Fibroblast of mammary gland (primary cell): ENCODE measurements at regions not wholly inside any gene's neighbourhood (a gene's known extent, or its start where the extent isn't known, plus 50 kb on each side); places are given as distances from the start of the nearest gene placed in this dataset.

ENCODE experiments used
- DNase-seq: peaks from one replicate; pipeline ENCODE4 v3.0.0-alpha.2; 2010; ENCODE audit warnings: low read depth
- H3K4me3 ChIP-seq: 2 replicates; pipeline ENCODE4 v1.5.1; 2011; ENCODE audit warnings: low read depth, mild to moderate bottlenecking, low read length, moderate library complexity; ENCODE audit not compliant: control insufficient read depth
- TF ChIP-seq, protein P1 (sequence below): conservative IDR thresholded peaks from 2 replicates; pipeline ENCODE4 v1.5.1; 2011; ENCODE audit warnings: low read depth, low read length, inconsistent platforms; ENCODE audit not compliant: control insufficient read depth, insufficient read depth

DNA sequence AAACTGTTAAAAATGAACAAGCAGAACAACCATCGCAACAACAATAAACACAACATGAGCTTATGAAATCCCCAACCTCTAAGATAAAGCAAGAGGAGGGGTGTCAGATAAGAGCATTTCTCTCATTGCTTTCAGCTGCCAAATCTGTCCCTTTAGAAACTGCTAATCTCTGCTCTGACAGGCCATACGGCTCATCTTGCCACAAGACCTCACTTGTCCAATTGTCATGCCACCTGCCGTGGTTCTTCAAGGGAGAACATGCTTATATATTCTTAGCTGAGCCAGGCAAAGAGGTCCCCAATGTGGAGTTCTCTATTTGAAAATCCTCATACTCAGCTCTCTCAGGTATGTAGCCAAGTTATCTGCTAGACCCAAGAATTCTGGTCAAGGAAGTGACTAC lies 405.0 kb upstream of the TNC start:
- TF ChIP-seq, protein P1, sequence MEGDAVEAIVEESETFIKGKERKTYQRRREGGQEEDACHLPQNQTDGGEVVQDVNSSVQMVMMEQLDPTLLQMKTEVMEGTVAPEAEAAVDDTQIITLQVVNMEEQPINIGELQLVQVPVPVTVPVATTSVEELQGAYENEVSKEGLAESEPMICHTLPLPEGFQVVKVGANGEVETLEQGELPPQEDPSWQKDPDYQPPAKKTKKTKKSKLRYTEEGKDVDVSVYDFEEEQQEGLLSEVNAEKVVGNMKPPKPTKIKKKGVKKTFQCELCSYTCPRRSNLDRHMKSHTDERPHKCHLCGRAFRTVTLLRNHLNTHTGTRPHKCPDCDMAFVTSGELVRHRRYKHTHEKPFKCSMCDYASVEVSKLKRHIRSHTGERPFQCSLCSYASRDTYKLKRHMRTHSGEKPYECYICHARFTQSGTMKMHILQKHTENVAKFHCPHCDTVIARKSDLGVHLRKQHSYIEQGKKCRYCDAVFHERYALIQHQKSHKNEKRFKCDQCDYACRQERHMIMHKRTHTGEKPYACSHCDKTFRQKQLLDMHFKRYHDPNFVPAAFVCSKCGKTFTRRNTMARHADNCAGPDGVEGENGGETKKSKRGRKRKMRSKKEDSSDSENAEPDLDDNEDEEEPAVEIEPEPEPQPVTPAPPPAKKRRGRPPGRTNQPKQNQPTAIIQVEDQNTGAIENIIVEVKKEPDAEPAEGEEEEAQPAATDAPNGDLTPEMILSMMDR, result no peak
- no peak overlapping the region for H3K4me3 ChIP-seq
- DNase-seq, result no peak

DNA sequence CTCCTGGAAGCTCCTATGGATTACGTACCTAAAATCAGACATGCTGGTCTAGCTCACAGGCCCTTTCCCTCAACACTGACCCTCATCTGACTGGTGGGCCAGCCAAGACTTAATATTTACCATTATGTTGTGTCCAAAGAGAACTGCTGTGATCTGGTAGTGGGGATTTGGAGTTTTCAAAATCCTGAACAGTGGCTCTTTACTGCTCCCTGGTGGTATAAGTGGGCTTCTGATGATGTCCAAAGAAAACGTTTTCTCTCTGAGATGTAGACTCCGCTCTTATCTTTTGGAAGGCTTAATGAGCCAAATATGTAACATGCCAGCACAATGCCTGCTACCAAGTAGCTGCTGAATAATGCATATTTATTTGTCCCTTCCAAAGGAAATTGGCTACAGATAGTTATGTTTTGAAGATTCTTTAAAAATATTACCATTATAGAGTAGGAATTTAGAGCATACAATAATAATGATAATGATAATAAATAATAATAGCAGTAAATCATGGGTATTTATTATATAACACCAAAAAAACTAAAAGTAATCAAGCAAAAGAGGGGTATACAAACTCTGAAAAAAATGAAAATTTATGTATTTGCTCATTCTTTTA lies 406.6 kb upstream of the TNC start:
- DNase-seq, result peak; percentile 77
- no peak overlapping the region for H3K4me3 ChIP-seq
- TF ChIP-seq, protein P1, result peak; percentile 87

DNA sequence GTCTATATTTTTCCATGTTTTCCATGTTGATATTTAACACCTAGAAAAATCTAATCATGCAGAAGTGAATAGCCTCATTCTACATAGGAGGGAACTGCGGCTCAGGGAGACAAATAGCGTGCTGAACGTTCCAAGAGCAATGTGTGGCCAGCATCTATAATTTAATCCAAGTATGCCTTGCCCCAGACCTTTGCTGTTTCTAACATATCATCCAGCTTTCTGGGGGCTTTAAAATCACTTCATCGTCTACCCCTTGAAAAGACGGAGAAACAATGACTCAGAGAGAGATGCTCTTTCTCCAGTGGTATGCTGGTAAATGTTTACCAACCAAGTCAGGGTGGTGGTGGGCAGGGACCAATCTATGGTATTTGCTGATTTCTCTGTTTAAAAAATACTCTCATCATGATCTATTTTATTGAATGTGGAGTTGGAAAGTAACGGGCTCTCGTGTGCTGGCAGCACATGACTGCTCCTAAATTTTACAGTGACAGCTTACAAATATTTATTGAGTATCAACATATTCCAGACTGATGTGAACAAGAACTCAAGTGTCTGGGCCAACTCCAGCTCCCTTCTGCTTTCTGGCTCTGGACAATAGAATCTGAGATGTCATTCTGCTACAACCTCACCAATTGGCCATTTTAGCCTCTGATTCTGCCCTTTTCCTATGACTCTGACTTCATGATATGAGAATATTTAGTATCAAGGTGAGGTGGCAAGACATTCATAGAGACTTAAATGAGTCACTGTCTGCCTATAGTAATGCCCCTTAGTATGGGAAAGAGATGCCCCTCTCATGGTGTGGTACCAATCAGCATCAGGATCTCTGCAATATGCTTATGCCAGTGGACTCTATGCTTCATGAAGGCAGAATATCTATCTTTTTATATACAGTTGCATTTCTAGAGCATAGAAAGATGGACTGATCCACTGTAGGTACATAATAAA lies 407.4 kb upstream of the TNC start:
- no peak for DNase-seq
- no peak overlapping the region for H3K4me3 ChIP-seq
- TF ChIP-seq, protein P1, result no peak

DNA sequence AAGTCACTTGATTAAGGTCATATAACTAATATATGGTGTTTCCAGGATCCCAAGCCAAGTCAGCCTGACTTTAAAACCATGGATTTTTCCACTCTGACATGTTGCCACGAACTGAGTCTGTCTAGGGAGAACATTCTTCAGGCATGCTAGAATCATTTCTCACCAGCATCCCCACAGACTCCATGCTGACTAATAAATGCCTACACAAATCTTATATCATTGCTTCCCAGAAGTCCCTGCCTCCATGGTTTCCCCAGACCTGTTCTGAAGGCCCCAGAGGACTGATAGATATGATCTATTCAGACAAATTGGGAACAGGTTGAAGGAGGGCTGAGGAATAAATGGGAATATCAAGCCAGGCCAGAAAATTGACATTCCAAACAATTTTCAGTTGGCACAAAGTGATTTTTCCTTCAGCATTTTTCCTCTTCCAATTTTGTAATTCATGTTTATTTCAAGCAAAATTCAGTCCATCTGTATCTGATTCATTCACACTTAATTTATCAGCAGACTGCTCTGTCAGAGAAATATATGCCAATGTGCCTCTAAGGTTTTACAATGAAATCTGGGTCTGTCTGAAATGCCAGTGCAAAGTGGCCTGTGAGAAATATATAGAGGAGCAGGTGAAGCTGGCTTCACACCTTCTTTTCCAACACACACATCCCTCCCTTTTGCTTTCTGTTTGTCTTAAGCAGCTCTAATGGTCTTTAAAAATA lies 413.6 kb upstream of the TNC start:
- H3K4me3 ChIP-seq, result no peak overlapping the region
- TF ChIP-seq, protein P1, result no peak
- peak; percentile 91 for DNase-seq

DNA sequence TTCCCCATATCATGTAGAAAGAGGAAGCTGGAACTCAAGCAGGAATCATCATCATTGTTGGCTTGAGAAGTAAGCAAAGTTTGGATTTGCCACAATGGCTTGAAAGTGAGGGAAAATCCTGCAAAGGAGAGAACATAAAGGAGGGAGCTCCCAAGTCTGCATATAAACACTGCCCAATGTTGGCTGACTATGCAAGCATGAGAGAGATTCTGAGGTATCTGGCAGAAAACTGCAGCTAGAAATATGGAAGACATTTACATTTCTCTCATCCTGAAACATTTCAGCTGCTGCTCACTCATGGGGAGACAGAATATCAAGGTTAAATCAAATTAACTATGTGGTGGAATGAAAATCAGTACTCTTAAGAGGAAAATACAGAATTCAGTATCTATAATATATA lies 415.6 kb upstream of the TNC start:
- no peak overlapping the region for H3K4me3 ChIP-seq
- TF ChIP-seq, protein P1, result no peak
- no peak for DNase-seq

DNA sequence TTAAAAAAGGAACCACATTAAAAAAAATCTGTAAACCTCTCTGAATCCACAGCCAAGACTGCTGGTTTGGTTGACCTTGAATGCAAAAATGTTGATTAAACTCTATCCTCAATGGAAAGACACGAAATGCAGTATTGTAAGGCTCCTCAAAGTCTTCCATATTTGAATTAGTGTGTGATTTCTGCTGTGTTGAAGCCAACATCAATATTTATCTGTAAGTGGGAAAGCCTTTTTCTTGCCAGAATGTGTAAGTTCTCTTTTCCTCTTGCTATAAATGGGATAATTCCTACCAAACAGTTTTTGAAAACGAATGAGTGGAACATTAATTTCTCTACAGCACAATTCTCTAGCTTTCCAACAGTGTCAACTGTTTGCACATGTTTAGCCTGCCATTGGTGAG lies 422.1 kb upstream of the TNC start:
- no peak overlapping the region for H3K4me3 ChIP-seq
- TF ChIP-seq, protein P1, result no peak
- peak; percentile 17 for DNase-seq
